ENCODE measurements at regions not wholly inside any gene's neighbourhood (a gene's known extent, or its start where the extent isn't known, plus 50 kb on each side); places are given as distances from the start of the nearest gene placed in this dataset.

- Histone ChIP-seq H3K36me3 (ENCODE audit: control insufficient read depth in 4 of 4, insufficient read depth in 4 of 4, low read length in 4 of 4) (no peaks in the 10 kb centered on the region), H3K4me3 (no peak overlapping the region), H3K4me1 (ENCODE audit: control insufficient read depth in 5 of 5, insufficient read depth in 5 of 5, low read length in 5 of 5) (peaks cover 0 to 7% (median 0%) of the 10 kb centered on the region in 5 donors), H3K9me3 (ENCODE audit: control insufficient read depth in 4 of 4, insufficient read depth in 3 of 4, low read length in 3 of 4) (no peaks in the 10 kb centered on the region), H3K27me3 (ENCODE audit: control insufficient read depth in 3 of 3, insufficient read depth in 3 of 3, low read length in 2 of 3) (no peaks in the 10 kb centered on the region), H3K9ac (ENCODE audit: insufficient read depth in 1 of 2, low read length in 2 of 2) (no peak overlapping the region), H3K27ac (ENCODE audit: low read depth in 1 of 2, low read length in 1 of 2) (no peak overlapping the region)
- TF ChIP-seq CTCF (IDR thresholded peaks at IDR 0.05; ENCODE audit: control extremely low read depth, extremely low read depth) = no peak
- ATAC-seq (ENCODE audit: insufficient read depth, low FRiP score) (no peak), DNase-seq (peak in 2 of 3 donors; percentile 47 to 67)
- 24 to 38% methylated on average over 5 of the region's 5 CpGs for WGBS, 2 donors
Measured at GRCh38 chr12:89280833-89281538, 71.3 kb downstream of the DUSP6 start.

DNA sequence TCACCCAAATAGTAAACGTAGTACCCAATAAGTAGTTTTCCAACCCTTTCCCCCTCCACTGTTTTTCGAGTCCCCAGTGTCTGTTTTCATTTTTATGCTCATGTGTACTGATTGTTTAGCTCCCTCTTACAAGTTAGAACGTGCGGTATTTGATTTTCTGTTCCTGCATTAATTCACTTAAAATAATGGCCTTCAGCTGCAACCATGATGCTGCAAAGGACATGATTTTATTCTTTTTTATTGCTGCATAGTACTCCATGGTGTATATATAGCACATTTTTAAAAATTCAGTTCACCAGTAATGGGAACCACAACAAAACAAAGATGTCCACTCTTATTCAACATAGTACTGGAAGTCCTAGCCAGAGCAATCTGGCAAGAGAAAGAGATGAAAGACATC is 72.8 kb downstream of the DUSP6 start:
- Histone ChIP-seq H3K9ac (ENCODE audit: insufficient read depth in 1 of 2, low read length in 2 of 2) (no peak overlapping the region), H3K4me1 (ENCODE audit: control insufficient read depth in 5 of 5, insufficient read depth in 5 of 5, low read length in 5 of 5) (peaks cover 0 to 7% (median 0%) of the 10 kb centered on the region in 5 donors), H3K9me3 (ENCODE audit: control insufficient read depth in 4 of 4, insufficient read depth in 3 of 4, low read length in 3 of 4) (no peaks in the 10 kb centered on the region), H3K36me3 (ENCODE audit: control insufficient read depth in 4 of 4, insufficient read depth in 4 of 4, low read length in 4 of 4) (no peaks in the 10 kb centered on the region), H3K27me3 (ENCODE audit: control insufficient read depth in 3 of 3, insufficient read depth in 3 of 3, low read length in 2 of 3) (no peaks in the 10 kb centered on the region), H3K27ac (ENCODE audit: low read depth in 1 of 2, low read length in 1 of 2) (no peak overlapping the region), H3K4me3 (no peak overlapping the region)
- no peak for DNase-seq
- 95 to 97% methylated on average over 4 of the region's 4 CpGs for WGBS, 2 donors
- TF ChIP-seq CTCF (IDR thresholded peaks at IDR 0.05; ENCODE audit: control extremely low read depth, extremely low read depth) = no peak
- no peak for ATAC-seq (ENCODE audit: insufficient read depth, low FRiP score)

GRCh38 chr12:89278862-89279261 is 73.4 kb downstream of the DUSP6 start:
- DNase-seq (peak in 1 of 3 donors; percentile 32), ATAC-seq (ENCODE audit: insufficient read depth, low FRiP score) (no peak)
- 56 to 59% methylated on average over 6 of the region's 6 CpGs for WGBS, 2 donors

More at GRCh38 chr12:89278862-89279261, 73.4 kb downstream of the DUSP6 start:
- TF ChIP-seq CTCF (IDR thresholded peaks at IDR 0.05; ENCODE audit: control extremely low read depth, extremely low read depth) = no peak
- H3K4me3 ChIP-seq = no peak overlapping the region
- no peak overlapping the region for H3K27ac ChIP-seq (ENCODE audit: low read depth in 1 of 2, low read length in 1 of 2)
- H3K27me3 ChIP-seq (ENCODE audit: control insufficient read depth in 3 of 3, insufficient read depth in 3 of 3, low read length in 2 of 3) = no peaks in the 10 kb centered on the region
- H3K9ac ChIP-seq (ENCODE audit: insufficient read depth in 1 of 2, low read length in 2 of 2) = no peak overlapping the region
- H3K9me3 ChIP-seq (ENCODE audit: control insufficient read depth in 4 of 4, insufficient read depth in 3 of 4, low read length in 3 of 4) = no peaks in the 10 kb centered on the region
- no peaks in the 10 kb centered on the region for H3K36me3 ChIP-seq (ENCODE audit: control insufficient read depth in 4 of 4, insufficient read depth in 4 of 4, low read length in 4 of 4)
- H3K4me1 ChIP-seq (ENCODE audit: control insufficient read depth in 5 of 5, insufficient read depth in 5 of 5, low read length in 5 of 5) = peaks cover 0 to 7% (median 0%) of the 10 kb centered on the region in 5 donors

All from lung (tissue), 11 donors.